ENCODE measurements at regions not wholly inside any gene's neighbourhood (a gene's known extent, or its start where the extent isn't known, plus 50 kb on each side); places are given as distances from the start of the nearest gene placed in this dataset.

- TF ChIP-seq SMC3 (IDR thresholded peaks at IDR 0.05; ENCODE audit: low read depth, low read length) (no peak), YY1 (IDR thresholded peaks at IDR 0.05; ENCODE audit: low read depth) (no peak), EZH2phosphoT487 (IDR thresholded peaks at IDR 0.05; ENCODE audit: borderline replicate concordance, low read depth) (no peak), MAX (IDR thresholded peaks at IDR 0.05; ENCODE audit: low read depth) (no peak), SIN3A (IDR thresholded peaks at IDR 0.05; ENCODE audit: borderline replicate concordance, low read depth, low read length) (no peak), CTCF (IDR thresholded peaks at IDR 0.05) (no peak), TCF12 (IDR thresholded peaks at IDR 0.05) (no peak), ELF1 (IDR thresholded peaks at IDR 0.05) (no peak), USF1 (IDR thresholded peaks at IDR 0.05; ENCODE audit: borderline replicate concordance, low read depth) (no peak), GATA2 (CRISPR knock-in tag; IDR thresholded peaks at IDR 0.05) (no peak), PBX3 (IDR thresholded peaks at IDR 0.05) (no peak), POLR2AphosphoS5 (IDR thresholded peaks at IDR 0.05; ENCODE audit: low read depth, low read length) (no peak), RFX5 (IDR thresholded peaks at IDR 0.05; ENCODE audit: low read length) (no peak), RCOR1 (IDR thresholded peaks at IDR 0.05; ENCODE audit: low read length) (no peak), REST (IDR thresholded peaks at IDR 0.05; ENCODE audit: low read depth, low read length) (no peak), IRF3 (IDR thresholded peaks at IDR 0.05; ENCODE audit: low read depth, low read length) (no peak), FOSL2 (IDR thresholded peaks at IDR 0.05; ENCODE audit: borderline replicate concordance, low read depth) (no peak), ZBTB33 (IDR thresholded peaks at IDR 0.05; ENCODE audit: borderline replicate concordance, low read depth) (no peak), NRF1 (IDR thresholded peaks at IDR 0.05; ENCODE audit: low read depth, low read length) (no peak)
- POLR2A ChIA-PET, result no interaction called here
- Histone ChIP-seq H3K79me2 (ENCODE audit: insufficient read depth) (no peaks in the 10 kb centered on the region), H3K27ac (ENCODE audit: low read depth in 2 of 2, low read length in 1 of 2) (no peak overlapping the region), H3K27me3 (ENCODE audit: insufficient read depth) (no peaks in the 10 kb centered on the region), H3K9me3 (no peaks in the 10 kb centered on the region), H3K4me1 (ENCODE audit: control insufficient read depth in 1 of 2, insufficient read depth in 2 of 2, low read depth in 1 of 2, low read length in 1 of 2) (no peaks in the 10 kb centered on the region; a peak in 1 of 4 replicates), H3K4me2 (no peak overlapping the region), H3K9ac (no peak overlapping the region), H3K4me3 (ENCODE audit: low read depth in 2 of 2, low read length in 1 of 2) (no peak overlapping the region), H2AFZ (ENCODE audit: low read depth) (no peak overlapping the region), H3K36me3 (replicated peaks in 1 of 2; ENCODE audit: control insufficient read depth in 1 of 2, insufficient read depth in 2 of 2, low read length in 1 of 2) (no peaks in the 10 kb centered on the region), H3K9me2 (no peaks in the 10 kb centered on the region), H4K20me1 (ENCODE audit: insufficient read depth) (no peaks in the 10 kb centered on the region), H3F3A (replicated peaks; ENCODE audit: insufficient read depth) (no peaks in the 10 kb centered on the region)
- CTCF ChIA-PET, result no interaction called here
- DNase-seq, result no peak
Observed at GRCh38 chr4:14399848-14400247, 602.4 kb upstream of the CPEB2 start.

Measured in SK-N-SH (cell line).